Kidney tubule cell (primary cell): ENCODE measurements at regions not wholly inside any gene's neighbourhood (a gene's known extent, or its start where the extent isn't known, plus 50 kb on each side); places are given as distances from the start of the nearest gene placed in this dataset.
"Not testable (repeated sequence)": the region's sequence is repeated elsewhere in the genome, so short reads cannot be mapped to it uniquely, and the experiment has no call there.

Experiments used
- DNase-seq: peaks from one replicate; pipeline ENCODE4 v3.0.0-alpha.2; 2018; ENCODE audit warnings: low spot score

GRCh38 chr5:158446761-158447160, 587.8 kb upstream of the CLINT1 start:
- not testable (repeated sequence) for DNase-seq

GRCh38 chr5:158439204-158439603, 580.3 kb upstream of the CLINT1 start:
- DNase-seq: not testable (repeated sequence)

- no peak for DNase-seq
These were observed 577.5 kb upstream of the CLINT1 start for GRCh38 chr5:158436271-158437065.

- DNase-seq: peak; percentile 58
These were observed 576.2 kb upstream of the CLINT1 start for GRCh38 chr5:158435161-158435616.

DNA sequence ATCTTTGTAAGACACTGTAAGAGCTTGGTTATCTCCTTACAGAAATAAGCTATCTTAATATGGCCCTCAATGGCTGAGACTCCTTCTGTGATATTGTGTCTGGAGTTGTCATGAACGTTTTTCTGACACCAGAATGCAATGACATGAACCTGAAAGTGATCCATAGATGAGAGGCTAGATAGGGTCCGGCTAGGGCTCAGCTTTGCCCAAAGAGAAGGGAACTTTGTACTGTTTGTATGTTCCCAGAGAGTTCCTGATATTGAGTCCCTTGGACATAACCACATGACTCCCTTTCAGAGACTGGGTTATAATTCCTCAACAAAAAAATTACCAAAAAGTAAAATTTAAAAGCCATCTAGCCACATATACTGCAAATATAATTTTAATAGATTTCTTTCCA, 575.8 kb upstream of the CLINT1 start:
- no peak for DNase-seq

DNA sequence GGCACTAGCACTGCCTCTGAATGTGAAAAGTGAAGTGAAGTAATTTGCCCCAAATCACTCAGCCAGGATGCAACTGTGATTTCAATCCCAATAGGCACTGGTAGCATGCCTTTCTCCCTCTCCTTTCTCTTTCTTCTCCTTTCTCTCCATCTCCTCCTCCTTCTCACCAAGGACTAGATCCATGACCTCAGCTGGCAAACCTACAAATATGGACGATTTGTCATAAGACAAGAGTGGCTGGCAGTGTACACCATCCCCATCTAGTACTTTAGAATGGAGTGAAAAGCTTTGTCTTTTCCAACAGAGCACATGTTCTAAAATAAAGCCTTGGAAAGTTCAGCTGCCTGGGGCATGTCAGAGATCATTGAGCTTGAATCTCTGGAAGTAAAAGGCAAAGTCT, 574.7 kb upstream of the CLINT1 start:
- no peak for DNase-seq

GRCh38 chr5:158431369-158432029, 572.6 kb upstream of the CLINT1 start:
- no peak for DNase-seq

- DNase-seq: no peak
These were observed 571.8 kb upstream of the CLINT1 start for GRCh38 chr5:158430798-158431167.

DNA sequence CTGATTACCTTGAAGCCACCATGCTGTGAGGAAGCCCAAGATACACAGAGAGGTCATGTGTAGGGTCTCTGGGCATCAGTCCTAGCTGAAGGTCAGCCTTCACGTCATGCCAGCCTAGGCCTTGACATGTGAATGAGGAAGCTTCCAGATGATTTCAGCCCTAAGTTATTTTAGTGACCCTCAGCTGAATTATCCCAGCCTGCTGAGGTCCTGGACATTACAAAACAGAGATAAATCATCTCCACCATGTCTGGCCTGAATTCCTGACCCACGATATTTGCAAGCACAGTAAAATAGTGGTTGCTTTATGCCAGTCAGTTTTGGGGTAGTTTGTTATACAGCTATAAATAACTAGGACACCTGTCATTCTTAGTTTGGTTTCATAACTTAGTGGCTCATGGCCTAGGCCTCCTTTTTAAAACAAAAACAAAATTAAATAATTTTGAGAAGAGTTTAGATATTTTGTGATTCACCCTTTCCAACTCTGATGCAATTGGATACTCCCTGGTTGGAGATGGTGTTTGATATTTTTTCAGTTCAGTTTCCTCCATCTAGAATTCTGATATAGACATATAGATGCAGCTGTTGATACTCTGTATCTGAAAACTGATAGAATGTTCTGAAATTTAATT, 571.3 kb upstream of the CLINT1 start:
- peak; percentile 26 for DNase-seq

GRCh38 chr5:158429564-158429963, 570.6 kb upstream of the CLINT1 start:
- peak; percentile 51 for DNase-seq

DNA sequence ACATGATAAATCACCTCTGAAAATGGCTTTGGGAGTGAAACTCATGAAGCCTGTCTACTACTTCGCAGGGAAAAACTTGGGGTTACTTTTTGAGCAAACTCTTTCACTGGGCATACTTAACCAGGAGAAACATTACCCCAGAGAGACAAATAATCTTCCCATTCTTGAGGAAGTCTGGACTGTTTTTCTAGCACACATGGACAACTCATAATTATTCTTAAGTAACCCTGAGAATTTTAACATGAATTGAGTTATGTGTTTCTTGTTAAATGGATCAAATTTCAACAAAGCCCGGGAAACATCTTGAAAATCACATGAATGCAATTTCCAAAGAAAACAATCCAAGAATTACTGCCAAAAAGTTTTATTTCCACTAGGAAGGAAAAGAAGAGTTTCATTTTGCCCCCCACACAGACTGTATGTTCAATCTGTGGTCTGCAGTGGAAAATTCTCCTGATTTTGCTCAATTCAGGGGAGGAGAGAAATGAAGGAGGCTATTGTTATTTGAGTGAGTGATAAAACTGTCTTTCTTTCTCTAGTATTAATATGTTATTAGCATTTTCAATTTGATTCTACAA, 564.8 kb upstream of the CLINT1 start:
- no peak for DNase-seq

DNA sequence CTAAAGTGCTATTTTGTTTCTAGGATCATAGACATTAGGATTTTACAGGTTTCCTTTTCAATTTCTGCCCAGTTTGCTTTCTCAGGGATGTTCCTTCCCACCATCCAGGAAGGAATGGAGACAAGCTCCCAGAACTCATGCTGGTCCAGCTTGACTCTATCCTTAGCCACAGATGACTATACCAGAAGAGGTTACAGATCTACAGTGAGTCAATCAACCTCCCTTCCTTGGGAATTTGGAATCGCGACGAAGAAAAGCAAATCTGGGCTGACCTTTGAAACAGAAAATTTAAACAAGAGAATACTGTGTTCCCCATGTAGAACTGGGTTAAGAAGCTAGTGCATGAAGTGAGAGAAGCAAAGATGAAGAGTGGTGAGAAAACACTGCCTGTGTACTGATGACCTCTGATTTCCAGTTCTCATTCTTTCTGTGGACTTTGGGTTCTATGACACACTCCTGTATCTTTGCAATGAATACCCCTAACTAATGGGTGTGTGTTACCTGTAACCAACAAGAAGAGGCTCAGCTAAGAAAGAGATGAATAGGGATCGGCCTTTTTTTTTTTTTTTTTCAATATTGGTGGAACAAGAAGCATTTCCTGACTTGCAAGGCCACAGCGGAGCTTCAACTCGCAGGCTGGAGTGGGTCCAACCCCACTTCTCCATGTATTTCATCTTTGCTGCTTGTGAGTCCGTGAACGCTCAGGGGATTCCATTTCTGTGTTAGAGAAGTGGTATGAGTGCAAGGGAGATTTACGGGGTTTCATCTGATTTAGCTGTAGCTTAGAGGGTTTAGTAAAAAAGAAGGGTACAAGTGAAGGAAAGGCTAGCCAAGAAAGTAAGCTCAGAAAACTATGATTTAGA, 563.9 kb upstream of the CLINT1 start:
- no peak for DNase-seq

GRCh38 chr5:158421319-158421718, 562.4 kb upstream of the CLINT1 start:
- no peak for DNase-seq

GRCh38 chr5:158419186-158419585, 560.2 kb upstream of the CLINT1 start:
- DNase-seq: no peak

DNA sequence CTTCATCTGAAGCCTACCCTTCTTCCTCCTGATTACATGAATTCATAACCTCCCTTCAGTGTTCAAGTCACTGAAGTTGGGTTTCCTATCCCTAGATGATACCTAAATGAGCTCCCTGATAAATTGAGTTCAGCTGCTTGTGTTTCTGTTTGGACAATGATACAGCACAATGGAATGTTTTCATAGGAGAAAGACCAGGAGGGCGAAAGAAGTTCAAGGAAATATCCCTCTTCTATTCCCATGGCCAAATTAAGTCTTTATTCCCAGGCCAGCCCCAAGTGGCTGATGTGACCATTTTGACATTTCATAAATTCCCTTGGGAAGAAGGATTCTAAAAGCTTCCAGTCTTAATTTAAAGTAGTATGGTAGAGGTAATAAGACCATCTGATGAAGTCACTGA, 555.8 kb upstream of the CLINT1 start:
- DNase-seq: peak; percentile 81

DNA sequence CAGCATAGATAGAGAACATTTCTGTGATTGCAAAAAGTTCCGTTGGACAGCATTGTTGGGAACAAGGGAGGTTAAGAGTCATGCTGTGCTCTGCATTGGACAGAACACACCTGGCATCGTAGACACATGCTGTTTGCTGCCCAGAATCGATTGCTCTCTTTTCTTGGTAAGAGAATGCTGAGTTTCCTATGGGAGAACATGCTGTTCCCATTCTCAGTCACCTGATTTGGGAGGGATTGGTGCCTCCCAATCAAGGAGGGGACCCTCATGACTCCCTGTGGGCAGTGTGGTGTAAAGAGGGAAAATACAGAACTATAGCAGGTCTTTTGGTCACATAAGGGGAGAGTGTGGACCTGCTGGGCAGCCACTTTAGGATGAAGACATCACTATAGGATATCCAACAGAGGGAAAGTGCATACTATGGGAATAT, 555.4 kb upstream of the CLINT1 start:
- DNase-seq: no peak

DNA sequence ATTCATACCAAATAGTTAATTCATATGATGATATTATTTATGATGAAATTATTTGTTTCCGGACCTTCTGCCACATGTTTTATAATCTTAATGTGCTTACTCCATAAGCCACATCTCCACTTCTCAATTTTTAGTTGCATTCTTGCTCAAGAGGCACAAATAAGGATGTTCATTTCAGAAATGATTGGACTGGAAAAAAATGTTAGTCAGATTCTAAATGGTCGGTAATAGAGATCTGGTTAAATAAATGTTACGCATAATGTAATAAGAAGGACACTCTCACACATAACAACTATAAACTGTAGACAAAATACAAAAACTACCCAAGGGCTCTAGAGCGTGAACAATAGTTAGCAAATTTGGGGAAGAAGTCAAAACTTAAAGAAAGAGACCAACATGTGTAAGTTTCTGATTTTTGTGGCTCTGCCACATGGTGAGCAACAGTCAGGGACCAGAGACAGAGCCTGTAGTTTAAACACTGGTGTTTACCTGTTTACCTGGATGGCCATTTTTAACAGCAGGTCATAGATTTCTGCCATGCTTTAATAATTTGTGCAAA, 554.3 kb upstream of the CLINT1 start:
- no peak for DNase-seq

GRCh38 chr5:158410976-158411375, 552.0 kb upstream of the CLINT1 start:
- peak; percentile 29 for DNase-seq

GRCh38 chr5:158409507-158409906, 550.6 kb upstream of the CLINT1 start:
- no peak for DNase-seq

GRCh38 chr5:158407824-158408195, 548.9 kb upstream of the CLINT1 start:
- no peak for DNase-seq
